Left ventricle myocardium superior (tissue), 1 donor: ENCODE measurements at regions not wholly inside any gene's neighbourhood (a gene's known extent, or its start where the extent isn't known, plus 50 kb on each side); places are given as distances from the start of the nearest gene placed in this dataset.
"Not testable (repeated sequence)": the region's sequence is repeated elsewhere in the genome, so short reads cannot be mapped to it uniquely, and the experiment has no call there.

Experiments
- ATAC-seq: fragments of 200-7000 bp; cut with Tn5 transposase; one replicate; pipeline ENCODE4 v1.9.1; 2020; ENCODE audit warnings: mild to moderate bottlenecking, moderate library complexity
- DNase-seq: peaks from one replicate; pipeline ENCODE4 v3.0.0-alpha.2; 2020
- intact Hi-C: fragments of 100-400 bp; cut with micrococcal nuclease; formaldehyde crosslinking; loops from one replicate; pipeline ENCODE4 v1.11.0; 2022
- donor health status: DM: no; HTN: yes; CAD: no; lungs with severe emphysema.

- intact Hi-C loops, result no loop called here
- ATAC-seq (no peak), DNase-seq (no peak)
Observed at GRCh38 chr6:90463359-90463758, 123.5 kb downstream of the MAP3K7 start.

GRCh38 chr6:90462102-90462501 lies 124.8 kb downstream of the MAP3K7 start:
- no peak for ATAC-seq

GRCh38 chr6:90461383-90461782 lies 125.5 kb downstream of the MAP3K7 start:
- ATAC-seq (no peak), DNase-seq (no peak)
- intact Hi-C loops, result no loop called here

More at GRCh38 chr6:90462102-90462501, 124.8 kb downstream of the MAP3K7 start:
- intact Hi-C loops, result no loop called here
- no peak for DNase-seq

GRCh38 chr6:90460051-90460450 lies 126.8 kb downstream of the MAP3K7 start:
- ATAC-seq, result no peak
- DNase-seq, result no peak
- intact Hi-C loops, result no loop called here

- DNase-seq (no peak), ATAC-seq (no peak)
- intact Hi-C loops, result no loop called here
Observed at GRCh38 chr6:90459225-90459758, 127.6 kb downstream of the MAP3K7 start.

- intact Hi-C loops, result no loop called here
- no peak for DNase-seq
- ATAC-seq, result peak; percentile 64
Observed at GRCh38 chr6:90458353-90459224, 128.3 kb downstream of the MAP3K7 start.

GRCh38 chr6:90457867-90458259 lies 129.0 kb downstream of the MAP3K7 start:
- ATAC-seq (no peak), DNase-seq (no peak)
- intact Hi-C loops, result no loop called here

- ATAC-seq, DNase-seq, intact Hi-C loops: not testable (repeated sequence)
Observed at GRCh38 chr6:90456997-90457866, 129.6 kb downstream of the MAP3K7 start.

GRCh38 chr6:90456001-90456400 lies 130.9 kb downstream of the MAP3K7 start:
- intact Hi-C loops, result no loop called here
- DNase-seq (no peak), ATAC-seq (no peak)

GRCh38 chr6:90454836-90455427 lies 131.9 kb downstream of the MAP3K7 start:
- intact Hi-C loops, result no loop called here
- ATAC-seq (no peak), DNase-seq (no peak)

- DNase-seq (no peak), ATAC-seq (no peak)
- intact Hi-C loops, result no loop called here
Observed at GRCh38 chr6:90450268-90450953, 136.5 kb downstream of the MAP3K7 start.

- ATAC-seq (no peak), DNase-seq (no peak)
- intact Hi-C loops, result no loop called here
Observed at GRCh38 chr6:90449311-90449710, 137.6 kb downstream of the MAP3K7 start.

- intact Hi-C loops, result no loop called here
- no peak for DNase-seq
- no peak for ATAC-seq
Observed at GRCh38 chr6:90448836-90449235, 138.0 kb downstream of the MAP3K7 start.

GRCh38 chr6:90446164-90446563 lies 140.7 kb downstream of the MAP3K7 start:
- intact Hi-C loops, result no loop called here
- no peak for ATAC-seq

GRCh38 chr6:90445533-90446108 lies 141.3 kb downstream of the MAP3K7 start:
- ATAC-seq (no peak), DNase-seq (no peak)
- intact Hi-C loops, result no loop called here

More at GRCh38 chr6:90446164-90446563, 140.7 kb downstream of the MAP3K7 start:
- DNase-seq, result no peak

- intact Hi-C loops, result no loop called here
- DNase-seq, result no peak
- no peak for ATAC-seq
Observed at GRCh38 chr6:90444160-90444714, 142.6 kb downstream of the MAP3K7 start.

GRCh38 chr6:90442366-90442765 lies 144.5 kb downstream of the MAP3K7 start:
- intact Hi-C loops, result no loop called here

GRCh38 chr6:90440586-90441283 lies 144.1 kb upstream of the BACH2 start:
- no peak for ATAC-seq
- no peak for DNase-seq
- intact Hi-C loops, result no loop called here

More at GRCh38 chr6:90442366-90442765, 144.5 kb downstream of the MAP3K7 start:
- no peak for ATAC-seq
- DNase-seq, result no peak
